ENCODE measurements at regions not wholly inside any gene's neighbourhood (a gene's known extent, or its start where the extent isn't known, plus 50 kb on each side); places are given as distances from the start of the nearest gene placed in this dataset.

GRCh38 chr20:40491009-40491590 is 197.9 kb downstream of the MAFB start:
- DNase-seq (ENCODE audit: low spot score) = no peak

GRCh38 chr20:40489886-40490285 is 199.2 kb downstream of the MAFB start:
- no peak for DNase-seq (ENCODE audit: low spot score)

GRCh38 chr20:40488401-40488800 is 200.6 kb downstream of the MAFB start:
- no peak for DNase-seq (ENCODE audit: low spot score)

GRCh38 chr20:40486297-40486696 is 202.7 kb downstream of the MAFB start:
- no peak for DNase-seq (ENCODE audit: low spot score)

- DNase-seq (ENCODE audit: low spot score) = no peak
Observed at GRCh38 chr20:40481743-40482458, 207.1 kb downstream of the MAFB start.

GRCh38 chr20:40481337-40481736 is 207.7 kb downstream of the MAFB start:
- no peak for DNase-seq (ENCODE audit: low spot score)

GRCh38 chr20:40477805-40478204 is 211.2 kb downstream of the MAFB start:
- DNase-seq (ENCODE audit: low spot score) = no peak

GRCh38 chr20:40476461-40476860 is 212.6 kb downstream of the MAFB start:
- DNase-seq (ENCODE audit: low spot score) = no peak

GRCh38 chr20:40472905-40473304 is 216.1 kb downstream of the MAFB start:
- no peak for DNase-seq (ENCODE audit: low spot score)

- DNase-seq (ENCODE audit: low spot score) = no peak
Observed at GRCh38 chr20:40471261-40471629, 217.8 kb downstream of the MAFB start.

- no peak for DNase-seq (ENCODE audit: low spot score)
Observed at GRCh38 chr20:40470445-40471260, 218.4 kb downstream of the MAFB start.

GRCh38 chr20:40468759-40469158 is 220.3 kb downstream of the MAFB start:
- DNase-seq (ENCODE audit: low spot score) = no peak

GRCh38 chr20:40467703-40468411 is 221.2 kb downstream of the MAFB start:
- no peak for DNase-seq (ENCODE audit: low spot score)

GRCh38 chr20:40467067-40467466 is 222.0 kb downstream of the MAFB start:
- DNase-seq (ENCODE audit: low spot score) = no peak

- no peak for DNase-seq (ENCODE audit: low spot score)
Observed at GRCh38 chr20:40464731-40465208, 224.3 kb downstream of the MAFB start.

GRCh38 chr20:40463171-40463570 is 225.9 kb downstream of the MAFB start:
- no peak for DNase-seq (ENCODE audit: low spot score)

- no peak for DNase-seq (ENCODE audit: low spot score)
Observed at GRCh38 chr20:40462566-40462965, 226.5 kb downstream of the MAFB start.

GRCh38 chr20:40459299-40459698 is 229.7 kb downstream of the MAFB start:
- no peak for DNase-seq (ENCODE audit: low spot score)

GRCh38 chr20:40457404-40457803 is 231.6 kb downstream of the MAFB start:
- DNase-seq (ENCODE audit: low spot score) = no peak

- no peak for DNase-seq (ENCODE audit: low spot score)
Observed at GRCh38 chr20:40452758-40453157, 236.3 kb downstream of the MAFB start.

GRCh38 chr20:40451552-40451951 is 237.5 kb downstream of the MAFB start:
- no peak for DNase-seq (ENCODE audit: low spot score)

- DNase-seq (ENCODE audit: low spot score) = no peak
Observed at GRCh38 chr20:40449974-40450616, 238.9 kb downstream of the MAFB start.

Data from HuH-7 (cell line).